Fibroblast of skin of left biceps (primary cell): ENCODE measurements at regions not wholly inside any gene's neighbourhood (a gene's known extent, or its start where the extent isn't known, plus 50 kb on each side); places are given as distances from the start of the nearest gene placed in this dataset.

ENCODE experiments used
- DNase-seq, 2 experiments: peaks; one replicate each; pipeline ENCODE4 v3.0.0-alpha.2; 2013; ENCODE audit warnings: low read depth in 2 of 2

- DNase-seq: no peak
These were observed 75.9 kb upstream of the LCLAT1 start for GRCh38 chr2:30371028-30371689.

- no peak for DNase-seq
These were observed 75.2 kb upstream of the LCLAT1 start for GRCh38 chr2:30371772-30372373.

DNA sequence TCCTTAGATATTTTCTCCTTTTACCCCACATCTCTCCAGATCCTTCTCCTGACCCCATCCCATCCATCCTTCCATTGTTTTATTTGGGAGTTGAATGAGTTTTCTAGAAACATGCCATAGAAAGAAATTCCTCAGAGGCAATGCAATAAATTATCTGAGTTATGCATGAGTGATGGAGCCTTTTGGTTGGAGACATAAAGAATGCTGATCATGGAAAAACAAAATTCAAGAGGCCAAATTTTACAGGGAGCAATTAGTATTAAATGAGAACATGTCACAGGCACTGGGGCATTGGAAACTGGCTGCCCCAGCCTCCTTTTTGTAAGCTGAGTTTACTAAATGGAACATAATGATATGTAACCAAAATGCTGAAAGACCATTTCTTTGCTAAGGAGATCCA, 74.2 kb upstream of the LCLAT1 start:
- DNase-seq: no peak

- DNase-seq: peak; percentile 83
These were observed 73.2 kb upstream of the LCLAT1 start for GRCh38 chr2:30373881-30374302.

GRCh38 chr2:30374380-30374779, 72.7 kb upstream of the LCLAT1 start:
- no peak for DNase-seq

- DNase-seq: no peak
These were observed 71.1 kb upstream of the LCLAT1 start for GRCh38 chr2:30375915-30376314.

GRCh38 chr2:30379481-30379880, 67.6 kb upstream of the LCLAT1 start:
- no peak for DNase-seq

DNA sequence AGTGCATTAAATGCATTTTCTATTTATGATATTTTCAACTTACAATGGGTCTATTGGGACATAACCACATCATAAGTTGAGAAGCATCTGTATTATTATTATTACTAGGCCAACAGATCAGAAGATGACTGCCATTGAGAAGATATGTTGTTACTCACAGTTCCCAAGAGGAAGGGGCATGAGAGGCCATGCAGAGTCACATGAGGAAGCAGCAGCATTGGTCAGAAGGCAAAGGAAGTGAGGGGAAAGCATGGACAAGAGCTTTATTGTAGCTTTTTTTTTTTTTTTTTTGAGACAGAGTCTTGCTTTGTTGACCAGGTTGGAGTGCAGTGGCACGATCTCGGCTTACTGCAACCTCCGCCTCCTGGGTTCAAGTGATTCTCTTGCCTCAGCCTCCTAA, 66.2 kb upstream of the LCLAT1 start:
- DNase-seq: no peak

GRCh38 chr2:30382162-30382783, 64.8 kb upstream of the LCLAT1 start:
- DNase-seq: no peak

- no peak for DNase-seq
These were observed 64.1 kb upstream of the LCLAT1 start for GRCh38 chr2:30382995-30383394.

DNA sequence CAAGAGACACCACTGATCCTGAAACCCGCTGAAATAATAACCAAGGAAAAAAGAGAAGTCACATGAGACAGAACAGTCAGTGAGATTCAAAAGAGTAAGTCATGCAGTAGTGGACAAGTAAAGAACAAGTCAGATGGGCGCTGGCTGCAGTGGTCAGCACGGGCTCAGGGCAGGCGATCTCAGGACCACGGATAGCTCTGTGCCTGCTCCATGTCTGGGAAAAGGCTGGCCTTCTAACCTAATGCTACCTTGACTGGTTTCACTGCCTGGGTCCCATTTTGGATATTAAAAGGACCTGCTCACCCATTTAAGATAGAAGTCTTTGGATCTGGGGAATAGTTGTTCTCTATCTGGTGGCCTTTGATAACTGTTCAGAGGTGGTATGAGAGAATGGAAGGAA, 61.7 kb upstream of the LCLAT1 start:
- DNase-seq: no peak

DNA sequence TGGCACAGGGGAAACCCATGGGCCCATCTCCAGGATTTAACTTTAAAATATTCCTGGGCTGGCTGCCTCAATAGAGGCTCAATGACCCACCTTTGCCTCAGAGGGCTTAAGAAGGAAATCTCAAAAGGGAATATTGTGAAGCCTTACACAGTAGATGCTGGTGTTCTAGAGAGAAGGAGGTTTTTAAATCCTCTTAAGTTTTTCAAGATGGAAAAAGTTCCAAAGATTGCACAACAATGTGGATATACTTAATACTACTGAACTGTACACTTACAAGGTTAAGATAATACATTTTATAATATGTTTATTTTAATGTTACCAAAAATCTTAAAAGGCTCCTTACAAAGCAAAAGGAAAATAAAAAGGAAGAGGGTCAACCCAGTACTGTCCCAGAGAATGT, 54.9 kb upstream of the LCLAT1 start:
- no peak for DNase-seq

- DNase-seq: no peak
These were observed 53.5 kb upstream of the LCLAT1 start for GRCh38 chr2:30393510-30393909.

DNA sequence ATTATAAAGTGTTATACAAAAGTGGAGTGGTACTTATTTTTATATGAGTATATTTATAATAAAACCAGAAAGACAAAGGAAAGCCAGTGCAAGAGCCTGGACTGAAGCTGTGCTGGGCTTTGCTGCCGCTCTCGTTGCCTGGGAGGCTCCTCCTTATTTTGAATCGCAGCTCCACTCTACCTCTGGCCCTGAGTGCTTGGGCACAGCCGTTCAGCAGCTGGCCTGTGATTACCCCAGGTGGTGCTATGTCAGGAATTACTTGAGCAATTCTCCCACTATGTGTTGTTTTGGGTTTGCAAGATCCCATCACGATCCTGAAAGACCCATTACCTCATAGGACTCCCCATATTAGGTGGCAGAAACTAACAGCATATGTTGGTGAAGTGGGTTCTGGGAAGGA, 53.0 kb upstream of the LCLAT1 start:
- no peak for DNase-seq

- DNase-seq: no peak
These were observed 50.4 kb upstream of the LCLAT1 start for GRCh38 chr2:30396436-30397232.
